ENCODE measurements at regions not wholly inside any gene's neighbourhood (a gene's known extent, or its start where the extent isn't known, plus 50 kb on each side); places are given as distances from the start of the nearest gene placed in this dataset.

DNA sequence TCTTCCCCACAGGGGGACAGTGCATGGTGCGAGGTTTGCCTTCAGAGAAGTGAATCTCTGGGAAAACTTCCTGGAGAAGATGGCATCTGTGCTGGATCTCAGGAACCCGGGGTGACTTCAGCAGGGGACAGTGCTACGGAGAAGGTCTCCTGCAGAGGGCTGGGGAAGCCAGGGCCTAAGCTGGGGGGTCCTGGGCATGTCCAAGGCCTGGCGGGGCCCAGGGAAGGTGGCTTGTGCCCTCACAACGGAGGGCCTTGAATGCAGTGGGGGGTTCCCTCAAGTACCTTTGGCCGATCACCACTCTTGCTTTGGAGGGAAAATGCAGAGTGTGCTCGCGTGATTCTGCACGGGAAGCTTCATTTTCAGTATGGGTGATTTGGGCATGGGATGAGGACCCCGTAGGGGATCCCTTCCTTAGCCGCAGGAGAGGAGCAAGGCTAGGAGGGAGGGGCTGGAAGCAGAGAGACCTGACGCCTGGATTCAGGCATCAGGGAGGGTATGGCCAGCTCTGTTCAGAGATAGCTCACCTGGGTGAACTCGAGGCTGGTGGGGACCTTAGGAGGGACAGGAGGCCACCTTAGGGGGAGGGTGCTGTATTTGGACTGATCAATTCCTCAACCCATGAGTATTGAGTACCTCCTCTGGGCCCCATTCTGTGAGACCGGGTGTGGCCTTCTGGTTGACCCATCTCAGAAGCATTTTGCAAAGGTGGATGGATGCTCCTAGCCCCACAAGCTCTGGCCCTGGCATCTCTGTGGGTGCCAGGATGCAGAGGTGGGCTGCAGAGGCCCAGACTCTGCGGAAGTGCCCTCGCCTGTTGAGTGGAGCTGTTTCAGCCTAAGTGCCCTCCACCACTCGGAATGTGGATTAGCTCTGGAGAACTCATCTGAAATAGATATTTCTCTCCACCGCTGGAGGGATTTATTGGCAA, 529.4 kb downstream of the TBC1D22A start:
- peaks cover 0 to 6% (median 0%) of the 10 kb centered on the region in 5 donors for H3K9me3 Mint-ChIP-seq
- H3K4me3 ChIP-seq (ENCODE audit: low read length), result no peak overlapping the region
- no peak overlapping the region for H3K27ac Mint-ChIP-seq

DNA sequence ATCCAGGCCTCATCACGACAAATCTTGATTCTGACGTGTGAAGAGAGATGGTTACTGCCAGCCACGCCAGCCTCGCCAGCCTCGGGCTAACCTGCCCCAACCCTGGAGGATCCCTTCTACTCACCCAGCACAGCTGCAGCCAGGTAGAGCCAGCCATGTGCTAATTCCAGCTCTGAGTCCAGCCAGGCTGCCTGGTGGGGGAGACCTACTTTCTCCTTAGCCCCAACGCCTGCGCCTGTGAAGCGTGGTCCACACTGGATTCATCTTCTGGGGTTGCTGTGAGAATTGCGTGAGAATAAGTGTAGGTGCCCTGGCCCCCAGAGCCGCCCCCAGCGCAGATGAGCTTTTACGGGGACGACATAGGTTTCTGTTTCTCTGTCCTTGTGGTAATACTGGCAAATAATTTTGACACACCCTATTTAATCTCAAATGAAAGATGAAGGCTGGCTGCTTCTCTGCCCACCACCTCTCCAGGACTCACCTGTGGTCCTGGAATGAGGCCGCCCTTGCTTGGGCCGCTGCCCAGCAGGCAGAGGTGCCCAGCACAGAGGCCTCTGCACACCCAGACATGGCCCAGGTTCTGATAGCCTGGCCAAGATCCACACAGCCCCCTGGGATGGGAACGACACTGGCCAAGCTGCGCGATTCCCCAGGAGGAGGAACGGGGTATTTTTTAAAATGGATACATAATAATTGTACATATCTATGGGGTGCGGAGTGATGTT, 528.4 kb downstream of the TBC1D22A start:
- CTCF ChIA-PET, result no interaction called here
- peaks cover 0 to under 1% (median 0%) of the 10 kb centered on the region in 5 donors for H3K9me3 Mint-ChIP-seq
- DNase-seq, result no peak
- H3K4me1 ChIP-seq (ENCODE audit: insufficient read depth, low read length), result no peaks in the 10 kb centered on the region
- no peaks in the 10 kb centered on the region for H3K36me3 ChIP-seq (ENCODE audit: insufficient read depth, low read length)
- no peak overlapping the region for H3K4me3 ChIP-seq (ENCODE audit: low read length)
- peak overlapping the region in 1 of 8 donors; percentile 70 for H3K27ac Mint-ChIP-seq
- H3K4me3 Mint-ChIP-seq, result no peak overlapping the region
- no peaks in the 10 kb centered on the region for H3K36me3 Mint-ChIP-seq
- no peak overlapping the region for H3K27ac ChIP-seq (ENCODE audit: low read depth, low read length)
- H3K9me3 ChIP-seq (ENCODE audit: low read length), result no peaks in the 10 kb centered on the region
- POLR2A ChIA-PET, result no interaction called here
- no peaks in the 10 kb centered on the region for H3K4me1 Mint-ChIP-seq
- H3K27me3 ChIP-seq (ENCODE audit: insufficient read depth, low read length, poor library complexity, severe bottlenecking), result no peaks in the 10 kb centered on the region
- H3K27me3 Mint-ChIP-seq, result peaks cover 5 to 8% of the 10 kb centered on the region in 2 donors

More for the DNA sequence above, 529.4 kb downstream of the TBC1D22A start:
- H3K27me3 Mint-ChIP-seq, result peaks cover 5 to 8% of the 10 kb centered on the region in 2 donors
- H3K36me3 Mint-ChIP-seq, result no peaks in the 10 kb centered on the region
- H3K4me1 ChIP-seq (ENCODE audit: insufficient read depth, low read length), result no peaks in the 10 kb centered on the region
- POLR2A ChIA-PET, result no interaction called here
- no peaks in the 10 kb centered on the region for H3K4me1 Mint-ChIP-seq
- DNase-seq, result no peak
- H3K9me3 ChIP-seq (ENCODE audit: low read length), result no peaks in the 10 kb centered on the region
- H3K4me3 Mint-ChIP-seq, result no peak overlapping the region
- H3K27ac ChIP-seq (ENCODE audit: low read depth, low read length), result no peak overlapping the region
- CTCF ChIA-PET, result no interaction called here
- H3K36me3 ChIP-seq (ENCODE audit: insufficient read depth, low read length), result no peaks in the 10 kb centered on the region
- no peaks in the 10 kb centered on the region for H3K27me3 ChIP-seq (ENCODE audit: insufficient read depth, low read length, poor library complexity, severe bottlenecking)

DNA sequence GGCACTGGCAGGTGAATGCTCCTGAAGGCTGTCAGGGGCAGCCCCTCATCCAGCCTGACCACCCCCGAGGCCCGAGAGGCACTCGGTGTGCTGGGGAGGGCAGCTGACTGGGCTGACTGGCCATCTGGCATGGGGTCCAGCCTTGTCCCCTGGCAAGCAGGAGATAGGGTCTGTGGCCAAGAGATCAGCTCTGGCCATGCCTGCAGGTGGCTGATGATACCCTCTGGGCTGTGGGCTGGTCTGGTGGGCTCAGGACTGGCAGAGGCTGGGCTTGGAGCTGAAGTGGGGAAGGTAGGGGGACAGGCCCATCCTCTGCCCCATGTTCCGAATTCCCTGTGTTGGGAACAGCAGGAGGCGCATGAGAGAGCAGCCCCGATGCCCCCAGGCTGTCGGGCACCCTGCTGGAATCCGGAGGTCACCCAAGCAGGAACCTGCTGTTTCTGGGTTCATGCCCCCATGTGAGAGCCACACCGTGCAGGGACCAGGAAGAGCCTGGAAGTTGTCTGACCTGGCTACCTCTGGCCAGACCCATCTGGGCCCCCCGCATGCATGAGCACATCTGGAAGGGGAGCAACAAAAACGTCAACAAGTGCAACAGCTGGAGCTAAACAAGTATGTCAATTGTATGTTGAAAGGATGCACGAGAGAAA, 527.0 kb downstream of the TBC1D22A start:
- H3K27ac ChIP-seq (ENCODE audit: low read depth, low read length), result no peak overlapping the region
- POLR2A ChIA-PET, result no interaction called here
- H3K9me3 ChIP-seq (ENCODE audit: low read length), result no peaks in the 10 kb centered on the region
- H3K4me1 Mint-ChIP-seq, result no peaks in the 10 kb centered on the region
- CTCF ChIA-PET, result no interaction called here
- no peak overlapping the region for H3K4me3 ChIP-seq (ENCODE audit: low read length)
- no peak for DNase-seq
- no peaks in the 10 kb centered on the region for H3K36me3 Mint-ChIP-seq
- H3K36me3 ChIP-seq (ENCODE audit: insufficient read depth, low read length), result no peaks in the 10 kb centered on the region
- H3K4me3 Mint-ChIP-seq, result no peak overlapping the region
- H3K27me3 ChIP-seq (ENCODE audit: insufficient read depth, low read length, poor library complexity, severe bottlenecking), result no peaks in the 10 kb centered on the region
- H3K4me1 ChIP-seq (ENCODE audit: insufficient read depth, low read length), result no peaks in the 10 kb centered on the region
- no peak overlapping the region for H3K27ac Mint-ChIP-seq
- no peaks in the 10 kb centered on the region for H3K9me3 Mint-ChIP-seq
- H3K27me3 Mint-ChIP-seq, result peaks cover 9 to 10% of the 10 kb centered on the region in 2 donors

DNA sequence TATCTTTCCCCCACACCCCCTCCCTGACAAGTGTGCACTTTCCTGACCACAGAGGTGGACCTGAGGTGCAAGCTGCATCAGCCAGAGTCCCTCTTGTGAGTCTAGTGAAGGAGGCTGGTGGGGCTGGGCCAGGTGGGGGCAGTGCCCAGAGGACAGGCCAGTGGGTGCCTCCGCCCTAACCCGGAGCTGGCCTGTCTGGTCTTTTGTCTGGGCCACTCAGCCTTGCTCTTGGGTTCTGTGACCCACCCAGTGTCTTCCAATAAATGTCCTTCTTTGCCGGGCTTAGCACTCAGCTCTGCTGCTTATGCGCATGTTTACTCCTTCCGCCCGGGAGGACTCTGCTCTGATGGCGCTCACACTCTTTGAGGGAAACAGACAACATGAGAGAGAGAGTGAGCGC, 526.2 kb downstream of the TBC1D22A start:
- Mint-ChIP-seq H3K36me3 (no peaks in the 10 kb centered on the region), H3K27me3 (peaks cover 8 to 9% of the 10 kb centered on the region in 2 donors), H3K4me1 (no peaks in the 10 kb centered on the region), H3K27ac (no peak overlapping the region), H3K9me3 (no peaks in the 10 kb centered on the region), H3K4me3 (no peak overlapping the region)
- Histone ChIP-seq H3K27me3 (ENCODE audit: insufficient read depth, low read length, poor library complexity, severe bottlenecking) (no peaks in the 10 kb centered on the region), H3K9me3 (ENCODE audit: low read length) (no peaks in the 10 kb centered on the region), H3K4me1 (ENCODE audit: insufficient read depth, low read length) (no peaks in the 10 kb centered on the region), H3K27ac (ENCODE audit: low read depth, low read length) (no peak overlapping the region), H3K4me3 (ENCODE audit: low read length) (no peak overlapping the region), H3K36me3 (ENCODE audit: insufficient read depth, low read length) (no peaks in the 10 kb centered on the region)
- ChIA-PET CTCF (no interaction called here), POLR2A (no interaction called here)
- no peak for DNase-seq

DNA sequence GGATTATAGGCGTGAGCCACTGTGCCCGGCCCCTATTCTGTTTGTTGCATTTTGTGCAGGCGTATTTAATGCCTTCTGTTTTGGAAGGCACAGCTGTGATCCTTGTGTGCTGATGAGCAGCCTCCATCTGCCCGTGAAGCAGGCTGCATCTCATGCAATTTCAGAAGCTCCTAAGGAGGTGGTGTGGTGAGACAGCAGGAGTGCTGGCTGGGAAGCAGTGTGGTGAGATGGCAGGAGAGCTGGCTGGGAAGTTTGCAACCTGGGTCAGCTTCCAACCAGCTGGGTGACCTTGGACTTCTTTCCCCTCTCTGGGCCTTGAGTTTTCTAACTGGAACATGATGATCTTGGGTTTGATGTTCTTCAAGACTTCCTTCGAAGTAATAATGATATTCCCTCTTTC, 525.1 kb downstream of the TBC1D22A start:
- H3K36me3 Mint-ChIP-seq, result no peaks in the 10 kb centered on the region
- Histone ChIP-seq H3K27me3 (ENCODE audit: insufficient read depth, low read length, poor library complexity, severe bottlenecking) (no peaks in the 10 kb centered on the region), H3K4me1 (ENCODE audit: insufficient read depth, low read length) (no peaks in the 10 kb centered on the region), H3K36me3 (ENCODE audit: insufficient read depth, low read length) (no peaks in the 10 kb centered on the region), H3K4me3 (ENCODE audit: low read length) (no peak overlapping the region), H3K9me3 (ENCODE audit: low read length) (no peaks in the 10 kb centered on the region), H3K27ac (ENCODE audit: low read depth, low read length) (no peak overlapping the region)
- no peaks in the 10 kb centered on the region for H3K4me1 Mint-ChIP-seq
- ChIA-PET CTCF (no interaction called here), POLR2A (no interaction called here)
- no peaks in the 10 kb centered on the region for H3K9me3 Mint-ChIP-seq
- peaks cover 5% of the 10 kb centered on the region in 2 donors for H3K27me3 Mint-ChIP-seq
- H3K4me3 Mint-ChIP-seq, result no peak overlapping the region
- H3K27ac Mint-ChIP-seq, result no peak overlapping the region
- no peak for DNase-seq

DNA sequence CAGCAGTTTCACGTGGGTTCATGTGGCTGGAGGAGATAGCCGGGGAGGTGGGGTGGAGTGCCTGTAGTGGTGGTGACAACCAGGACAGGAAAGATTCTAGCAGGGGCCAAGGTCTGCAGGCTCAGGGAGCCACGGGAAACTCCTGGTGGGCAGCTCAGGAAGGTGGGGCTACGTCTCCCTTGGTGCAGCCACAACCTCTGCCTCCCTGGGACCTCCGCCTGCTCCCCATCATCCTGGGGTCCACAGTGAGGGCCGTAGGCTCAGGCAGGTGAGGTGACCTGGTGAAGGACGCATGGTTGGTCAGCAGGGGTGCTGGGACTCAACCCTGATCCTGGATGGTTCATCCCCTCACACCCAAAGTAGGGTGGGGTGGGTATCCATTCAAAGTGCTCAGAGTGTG, 524.1 kb downstream of the TBC1D22A start:
- Histone ChIP-seq H3K4me3 (ENCODE audit: low read length) (no peak overlapping the region), H3K27ac (ENCODE audit: low read depth, low read length) (no peak overlapping the region), H3K9me3 (ENCODE audit: low read length) (no peaks in the 10 kb centered on the region), H3K36me3 (ENCODE audit: insufficient read depth, low read length) (no peaks in the 10 kb centered on the region), H3K27me3 (ENCODE audit: insufficient read depth, low read length, poor library complexity, severe bottlenecking) (no peaks in the 10 kb centered on the region), H3K4me1 (ENCODE audit: insufficient read depth, low read length) (no peaks in the 10 kb centered on the region)
- no peak for DNase-seq
- Mint-ChIP-seq H3K36me3 (no peaks in the 10 kb centered on the region), H3K27ac (no peak overlapping the region), H3K27me3 (peaks cover 5 to 7% of the 10 kb centered on the region in 2 donors), H3K9me3 (no peaks in the 10 kb centered on the region), H3K4me1 (no peaks in the 10 kb centered on the region), H3K4me3 (no peak overlapping the region)
- ChIA-PET CTCF (no interaction called here), POLR2A (no interaction called here)

DNA sequence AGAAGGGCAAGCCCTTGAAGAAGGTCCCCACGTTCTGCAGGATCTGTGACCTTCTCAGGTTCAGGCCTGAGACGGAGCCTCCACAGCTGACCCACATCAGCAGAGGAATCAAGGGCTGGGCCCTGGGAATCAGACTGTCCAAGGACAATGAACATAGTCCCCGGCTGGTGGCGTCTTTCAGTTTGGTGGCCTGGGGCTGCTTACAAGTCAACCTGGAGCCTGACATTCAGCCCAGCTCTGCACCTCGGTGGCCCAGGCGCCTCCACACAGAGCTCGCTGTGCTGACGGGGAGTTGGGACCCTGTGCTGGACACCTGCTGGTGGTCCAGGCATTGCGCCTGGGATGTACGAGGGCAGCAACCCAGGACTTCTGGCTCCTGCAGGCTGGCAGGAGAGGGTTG, 523.5 kb downstream of the TBC1D22A start:
- Histone ChIP-seq H3K9me3 (ENCODE audit: low read length) (no peaks in the 10 kb centered on the region), H3K27me3 (ENCODE audit: insufficient read depth, low read length, poor library complexity, severe bottlenecking) (no peaks in the 10 kb centered on the region), H3K4me3 (ENCODE audit: low read length) (no peak overlapping the region), H3K36me3 (ENCODE audit: insufficient read depth, low read length) (no peaks in the 10 kb centered on the region), H3K4me1 (ENCODE audit: insufficient read depth, low read length) (no peaks in the 10 kb centered on the region), H3K27ac (ENCODE audit: low read depth, low read length) (no peak overlapping the region)
- no peaks in the 10 kb centered on the region for H3K9me3 Mint-ChIP-seq
- H3K27ac Mint-ChIP-seq, result no peak overlapping the region
- H3K36me3 Mint-ChIP-seq, result no peaks in the 10 kb centered on the region
- H3K4me3 Mint-ChIP-seq, result no peak overlapping the region
- no peak for DNase-seq
- no peaks in the 10 kb centered on the region for H3K4me1 Mint-ChIP-seq
- ChIA-PET POLR2A (no interaction called here), CTCF (no interaction called here)
- H3K27me3 Mint-ChIP-seq, result peaks cover 5 to 8% of the 10 kb centered on the region in 2 donors

DNA sequence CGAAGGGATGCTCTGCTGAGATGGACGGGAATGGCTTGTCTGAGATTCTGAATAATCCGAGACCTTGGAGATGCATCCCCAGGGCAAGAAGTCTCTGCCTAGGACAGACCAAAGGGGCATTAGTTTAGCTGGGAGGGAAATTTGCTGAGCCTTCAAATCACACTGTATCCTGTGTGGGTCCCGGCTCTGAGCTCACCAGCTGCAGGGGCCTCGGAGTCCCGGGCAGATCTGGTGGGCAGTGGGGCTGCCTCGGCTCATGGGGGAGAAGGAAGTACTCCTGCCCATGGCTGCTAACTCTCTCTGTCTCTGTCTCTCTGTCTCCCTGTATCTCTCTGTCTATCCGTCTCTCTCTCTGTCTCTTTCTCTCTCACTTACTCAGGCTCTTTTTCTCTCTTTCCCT, 522.4 kb downstream of the TBC1D22A start:
- ChIA-PET CTCF (no interaction called here), POLR2A (no interaction called here)
- no peaks in the 10 kb centered on the region for H3K36me3 ChIP-seq (ENCODE audit: insufficient read depth, low read length)
- H3K4me3 ChIP-seq (ENCODE audit: low read length), result no peak overlapping the region
- Mint-ChIP-seq H3K27me3 (peaks cover 5 to 9% of the 10 kb centered on the region in 2 donors), H3K9me3 (no peaks in the 10 kb centered on the region), H3K4me1 (no peaks in the 10 kb centered on the region), H3K36me3 (no peaks in the 10 kb centered on the region), H3K27ac (no peak overlapping the region), H3K4me3 (no peak overlapping the region)
- H3K27ac ChIP-seq (ENCODE audit: low read depth, low read length), result no peak overlapping the region
- H3K27me3 ChIP-seq (ENCODE audit: insufficient read depth, low read length, poor library complexity, severe bottlenecking), result no peaks in the 10 kb centered on the region
- no peaks in the 10 kb centered on the region for H3K4me1 ChIP-seq (ENCODE audit: insufficient read depth, low read length)
- DNase-seq, result no peak
- H3K9me3 ChIP-seq (ENCODE audit: low read length), result no peaks in the 10 kb centered on the region

Measured in CD8-positive, alpha-beta memory T cell (primary cell).